Fibroblast of pulmonary artery (primary cell): ENCODE measurements at regions not wholly inside any gene's neighbourhood (a gene's known extent, or its start where the extent isn't known, plus 50 kb on each side); places are given as distances from the start of the nearest gene placed in this dataset.

Experiments used
- DNase-seq: peaks from one replicate; pipeline ENCODE4 v3.0.0-alpha.2; 2010; ENCODE audit warnings: low read depth
- H3K4me3 ChIP-seq: replicated peaks from 2 replicates; pipeline ENCODE4 v1.5.1; 2011; ENCODE audit warnings: low read depth, mild to moderate bottlenecking, control low read depth, low read length, moderate library complexity
- CTCF ChIP-seq: IDR thresholded peaks from 2 replicates; pipeline ENCODE4 v1.5.1; 2011; ENCODE audit warnings: mild to moderate bottlenecking, control low read depth, low read length, inconsistent platforms; ENCODE audit errors: missing control alignments

GRCh38 chr9:7461791-7462190 lies 337.8 kb downstream of the DMAC1 start:
- no peak for TF ChIP-seq CTCF
- DNase-seq = no peak
- no peak overlapping the region for H3K4me3 ChIP-seq

GRCh38 chr9:7456793-7457530 lies 342.6 kb downstream of the DMAC1 start:
- no peak overlapping the region for H3K4me3 ChIP-seq
- DNase-seq = no peak
- TF ChIP-seq CTCF = no peak

- no peak overlapping the region for H3K4me3 ChIP-seq
- TF ChIP-seq CTCF = no peak
- DNase-seq = no peak
These were observed 343.2 kb downstream of the DMAC1 start for GRCh38 chr9:7456377-7456776.

- DNase-seq = no peak
- H3K4me3 ChIP-seq = no peak overlapping the region
- TF ChIP-seq CTCF = no peak
These were observed 345.0 kb downstream of the DMAC1 start for GRCh38 chr9:7454624-7455023.

GRCh38 chr9:7452378-7452777 lies 347.2 kb downstream of the DMAC1 start:
- H3K4me3 ChIP-seq = no peak overlapping the region
- TF ChIP-seq CTCF = no peak
- no peak for DNase-seq

- no peak for DNase-seq
- no peak for TF ChIP-seq CTCF
- H3K4me3 ChIP-seq = no peak overlapping the region
These were observed 348.5 kb downstream of the DMAC1 start for GRCh38 chr9:7451062-7451461.

- TF ChIP-seq CTCF = no peak
- no peak for DNase-seq
- no peak overlapping the region for H3K4me3 ChIP-seq
These were observed 356.0 kb downstream of the DMAC1 start for GRCh38 chr9:7443541-7443940.
